GM12878 (cell line): ENCODE measurements at regions not wholly inside any gene's neighbourhood (a gene's known extent, or its start where the extent isn't known, plus 50 kb on each side); places are given as distances from the start of the nearest gene placed in this dataset.

Experiments
- ATAC-seq: fragments of 200-7000 bp; cut with Tn5 transposase; 3 replicates; pipeline ENCODE4 v1.9.1; 2020; ENCODE audit warnings: mild to moderate bottlenecking, moderate library complexity
- BruUV-seq: library from RNA; stranded (reverse); fragments of 400-500 nt; replicated peaks from 2 replicates; lab custom pipeline; 2021; lab: Mats Ljungman, UMichigan
- CTCF ChIA-PET: fragments of 300-600 bp; sonication (Branson Sonifier 250); formaldehyde crosslinking; extraction: SDS; loops from one replicate; lab custom pipeline; 2021; ENCODE audit warnings: inconsistent platforms; lab: Yijun Ruan, JAX
- POLR2A ChIA-PET: fragments of 350-600 bp; formaldehyde crosslinking; extraction: SDS; loops from one replicate; lab custom pipeline; 2021; ENCODE audit warnings: inconsistent platforms; lab: Charles Lee
- RAD21 ChIA-PET: fragments of 300-600 bp; sonication (Branson Sonifier 250); formaldehyde crosslinking; loops from one replicate; lab custom pipeline; 2023; ENCODE audit warnings: antibody characterized with exemption; ENCODE audit not compliant: unreplicated experiment; lab: Charles Lee
- SMC1A ChIA-PET: fragments of 300-600 bp; sonication (Branson Sonifier 250); formaldehyde crosslinking; loops from one replicate; lab custom pipeline; 2023; ENCODE audit not compliant: unreplicated experiment, uncharacterized antibody; lab: Charles Lee
- DNase-seq: peaks from one replicate; pipeline ENCODE4 v3.0.0-alpha.2; 2011; ENCODE audit warnings: low read depth, low spot score
- FAIRE-seq: peaks from 3 replicates; lab custom pipeline; 2011; peaks lifted over from hg19 to GRCh38; lab: Jason Lieb, UNC
- H2AFZ ChIP-seq: 2 replicates; pipeline ENCODE4 v1.6.0; 2011; ENCODE audit warnings: low read depth, low read length, control low read depth; ENCODE audit not compliant: control insufficient read depth
- H3K27ac ChIP-seq: 2 replicates; pipeline ENCODE4 v1.5.1; 2011; ENCODE audit warnings: control low read depth; ENCODE audit not compliant: control insufficient read depth, insufficient read depth
- H3K27me3 ChIP-seq, 2 experiments: replicated peaks in 1 of 2; 2 replicates each; pipeline versions ENCODE4 v1.6.0 to v1.6.1; 2011; ENCODE audit warnings: low read length in 1 of 2; ENCODE audit not compliant: control insufficient read depth in 2 of 2, insufficient read depth in 2 of 2
- H3K36me3 ChIP-seq, 2 experiments: 2 replicates each; pipeline ENCODE4 v1.5.1; 2011; ENCODE audit warnings: low read length in 1 of 2; ENCODE audit not compliant: control insufficient read depth in 2 of 2, insufficient read depth in 2 of 2
- H3K4me1 ChIP-seq: 2 replicates; pipeline ENCODE4 v1.6.1; 2011; ENCODE audit warnings: mild to moderate bottlenecking, low read length, moderate library complexity, mixed read lengths; ENCODE audit not compliant: control insufficient read depth, insufficient read depth
- H3K4me2 ChIP-seq: 2 replicates; pipeline ENCODE4 v1.6.0; 2011; ENCODE audit warnings: control low read depth; ENCODE audit not compliant: control insufficient read depth, insufficient read depth
- H3K4me3 ChIP-seq: fragments of 200-600 bp; sonication (generic); 2 replicates; pipeline ENCODE4 v1.5.1; 2016
- H3K79me2 ChIP-seq: 2 replicates; pipeline ENCODE4 v1.6.0; 2011; ENCODE audit warnings: low read length; ENCODE audit not compliant: control insufficient read depth, insufficient read depth
- H3K9ac ChIP-seq: 2 replicates; pipeline ENCODE4 v1.8.0; 2011; ENCODE audit warnings: low read length, control low read depth, mixed read lengths; ENCODE audit not compliant: control insufficient read depth, insufficient read depth
- H3K9me3 ChIP-seq: replicated peaks from 3 replicates; pipeline ENCODE4 v1.5.1; 2011; ENCODE audit warnings: mild to moderate bottlenecking, low read length; ENCODE audit not compliant: control insufficient read depth, insufficient read depth
- H4K20me1 ChIP-seq: 2 replicates; pipeline ENCODE4 v1.6.0; 2011; ENCODE audit not compliant: control insufficient read depth, insufficient read depth
- ATF2 ChIP-seq: IDR thresholded peaks from 2 replicates; pipeline ENCODE4 v1.6.1; 2012; ENCODE audit warnings: low read length, inconsistent platforms
- CHD4 ChIP-seq: fragments of 200-600 bp; sonication (generic); IDR thresholded peaks from 2 replicates; pipeline ENCODE4 v1.6.1; 2016; ENCODE audit warnings: mild to moderate bottlenecking
- CTCF ChIP-seq, 3 experiments: IDR thresholded peaks in 2 of 3; conservative IDR thresholded peaks in 1 of 3; 2 replicates each; pipeline ENCODE4 v1.5.1; 2011; ENCODE audit warnings: low read depth in 3 of 3, low read length in 3 of 3, mild to moderate bottlenecking in 3 of 3, control low read depth in 2 of 3, moderate library complexity in 2 of 3, inconsistent platforms in 1 of 3, mixed read lengths in 1 of 3; ENCODE audit not compliant: control insufficient read depth in 2 of 3, insufficient read depth in 1 of 3; ENCODE audit errors: extremely low read depth in 1 of 3
- EP300 ChIP-seq, 2 experiments: fragments of 150-350 bp in 1 of 2; IDR thresholded peaks; 2 replicates each; pipeline ENCODE4 v1.6.1; 2011 to 2012; ENCODE audit warnings: low read depth in 2 of 2, low read length in 2 of 2, borderline replicate concordance in 1 of 2, improper control_type of control experiment in 1 of 2, inconsistent platforms in 1 of 2; ENCODE audit not compliant: control insufficient read depth in 1 of 2
- ETV6 ChIP-seq, 2 experiments: fragments of 450-650 bp in 1 of 2; IDR thresholded peaks in 1 of 2; conservative IDR thresholded peaks in 1 of 2; 2 replicates each; pipeline ENCODE4 v1.6.1; 2014; ENCODE audit warnings: antibody characterized with exemption in 1 of 2, borderline replicate concordance in 1 of 2, low read depth in 1 of 2, mild to moderate bottlenecking in 1 of 2, moderate library complexity in 1 of 2
- IKZF2 ChIP-seq, 2 experiments: fragments of 450-650 bp; IDR thresholded peaks; 2 replicates each; pipeline ENCODE4 v1.6.1; 2017; ENCODE audit warnings: mild to moderate bottlenecking in 2 of 2, moderate library complexity in 2 of 2
- POLR2AphosphoS5 ChIP-seq: IDR thresholded peaks from 2 replicates; pipeline ENCODE4 v1.6.1; 2011; ENCODE audit warnings: mild to moderate bottlenecking, low read length, inconsistent platforms
- RELA ChIP-seq: fragments of 450-650 bp; IDR thresholded peaks from 2 replicates; pipeline ENCODE4 v1.8.0; 2014; ENCODE audit warnings: borderline replicate concordance; ENCODE audit not compliant: partially characterized antibody
- SIX5 ChIP-seq: IDR thresholded peaks from 2 replicates; pipeline ENCODE4 v1.6.1; 2011; ENCODE audit warnings: mild to moderate bottlenecking, low read depth, low read length, moderate library complexity; ENCODE audit not compliant: severe bottlenecking
- STAT3 ChIP-seq: IDR thresholded peaks from 2 replicates; pipeline ENCODE4 v1.6.1; 2011; ENCODE audit warnings: low read depth, low read length, improper control_type of control experiment
- USF1 ChIP-seq: IDR thresholded peaks from 2 replicates; pipeline ENCODE4 v1.6.1; 2011; ENCODE audit warnings: borderline replicate concordance, low read depth, mild to moderate bottlenecking, moderate library complexity, mixed read lengths, low read length; ENCODE audit not compliant: insufficient read depth; ENCODE audit errors: extremely low read length
- USF2 ChIP-seq: IDR thresholded peaks from 2 replicates; pipeline ENCODE4 v1.6.1; 2011; ENCODE audit warnings: low read depth, low read length, improper control_type of control experiment, borderline replicate concordance
- ZNF592 ChIP-seq: fragments of 450-650 bp; IDR thresholded peaks from 2 replicates; pipeline ENCODE4 v1.6.1; 2017; ENCODE audit warnings: mild to moderate bottlenecking, moderate library complexity
- WGBS: methylation state at CpG from one replicate; pipeline ENCODE4 v1.1.6; 2016; ENCODE audit warnings: low lambda C conversion rate; ENCODE audit not compliant: insufficient replicate concordance, insufficient coverage; ENCODE audit errors: missing lambda C conversion rate; 5-methylcytosine and 5-hydroxymethylcytosine counted together
- in situ Hi-C: fragments of 300-500 bp; cut with MboI; formaldehyde crosslinking; loops from 9 replicates; pipeline ENCODE4 v1.14.3; 2018; ENCODE audit warnings: mixed read lengths
- intact Hi-C: fragments of 100-400 bp; cut with micrococcal nuclease; formaldehyde crosslinking; loops from one replicate; pipeline ENCODE4 v1.14.2; 2022; ENCODE audit not compliant: unreplicated experiment

GRCh38 chr6:148104131-148104530 is 238.5 kb upstream of the SASH1 start (continued):
- TF ChIP-seq STAT3, result no peak
- no peak for TF ChIP-seq ETV6 (conservative IDR thresholded peaks at IDR 0.05 in 1 of 2, IDR thresholded peaks at IDR 0.05 in 1 of 2; ENCODE audit: borderline replicate concordance in 1 of 2, low read depth in 1 of 2)
- TF ChIP-seq CHD4, result no peak
- TF ChIP-seq ATF2, result no peak
- no peak for TF ChIP-seq SIX5

GRCh38 chr6:148105695-148106094 is 236.9 kb upstream of the SASH1 start:
- ChIA-PET POLR2A (no interaction called here), SMC1A (no interaction called here), RAD21 (no interaction called here), CTCF (no interaction called here)
- H3K79me2 ChIP-seq, result no peaks in the 10 kb centered on the region
- H3K27ac ChIP-seq, result no peak overlapping the region
- 67% methylated on average over 1 of the region's 1 CpG for WGBS
- DNase-seq (no peak), FAIRE-seq (no peak), ATAC-seq (no peak)
- no peak overlapping the region for H3K4me3 ChIP-seq
- in situ Hi-C loops, result no loop called here
- no peaks in the 10 kb centered on the region for H3K27me3 ChIP-seq
- no peaks in the 10 kb centered on the region for H3K9me3 ChIP-seq
- no peak overlapping the region for H3K4me2 ChIP-seq
- no peaks in the 10 kb centered on the region for H3K4me1 ChIP-seq
- no peak overlapping the region for H2AFZ ChIP-seq
- H4K20me1 ChIP-seq, result no peaks in the 10 kb centered on the region
- intact Hi-C loops, result no loop called here
- H3K9ac ChIP-seq, result no peak overlapping the region
- H3K36me3 ChIP-seq, result no peaks in the 10 kb centered on the region
- BruUV-seq, result no TSS peak
- no peak for TF ChIP-seq RELA
- TF ChIP-seq EP300 (IDR thresholded peaks at IDR 0.05; ENCODE audit: borderline replicate concordance in 1 of 2, control insufficient read depth in 1 of 2, low read depth in 2 of 2, low read length in 2 of 2), result no peak
- TF ChIP-seq ZNF592, result no peak
- no peak for TF ChIP-seq USF1
- no peak for TF ChIP-seq IKZF2 (IDR thresholded peaks at IDR 0.05)
- no peak for TF ChIP-seq USF2
- TF ChIP-seq CTCF (IDR thresholded peaks at IDR 0.05 in 2 of 3, conservative IDR thresholded peaks at IDR 0.05 in 1 of 3; ENCODE audit: control insufficient read depth in 2 of 3, extremely low read depth in 1 of 3, insufficient read depth in 1 of 3, low read depth in 3 of 3, low read length in 3 of 3), result no peak
- TF ChIP-seq POLR2AphosphoS5, result no peak
